Kidney (tissue), 13 donors: ENCODE measurements at regions not wholly inside any gene's neighbourhood (a gene's known extent, or its start where the extent isn't known, plus 50 kb on each side); places are given as distances from the start of the nearest gene placed in this dataset.

Experiments
- DNase-seq, 5 donors: peaks; one replicate each; pipeline ENCODE4 v3.0.0-alpha.2; 2013 to 2020
- FAIRE-seq: peaks from 2 replicates; lab custom pipeline; 2012; peaks lifted over from hg19 to GRCh38; lab: Jason Lieb, UNC
- H3K27ac ChIP-seq, 2 donors: one replicate each; pipeline ENCODE4 v1.7.0; 2013; ENCODE audit warnings: low read depth in 2 of 2, low read length in 2 of 2, inconsistent platforms in 1 of 2
- H3K27me3 ChIP-seq: one replicate; pipeline ENCODE4 v1.7.1; 2013; ENCODE audit warnings: low read length, inconsistent platforms; ENCODE audit not compliant: control insufficient read depth, insufficient read depth
- H3K36me3 ChIP-seq, 3 donors: one replicate each; pipeline versions ENCODE4 v1.7.0 to v1.7.1; 2013; ENCODE audit warnings: low read length in 3 of 3, control low read depth in 1 of 3, inconsistent platforms in 1 of 3; ENCODE audit not compliant: insufficient read depth in 3 of 3, control insufficient read depth in 2 of 3
- H3K4me1 ChIP-seq, 3 donors: one replicate each; pipeline versions ENCODE4 v1.7.0 to v1.7.1; 2013; ENCODE audit warnings: low read length in 3 of 3, inconsistent platforms in 1 of 3, low read depth in 1 of 3; ENCODE audit not compliant: control insufficient read depth in 2 of 3, insufficient read depth in 2 of 3
- H3K4me3 ChIP-seq, 3 donors: one replicate each; pipeline versions ENCODE4 v1.7.0 to v1.8.1; 2013; ENCODE audit warnings: low read length in 3 of 3, control low read depth in 1 of 3, inconsistent platforms in 1 of 3
- H3K9ac ChIP-seq, 3 donors: one replicate each; pipeline versions ENCODE4 v1.7.0 to v1.7.1; 2013; ENCODE audit warnings: low read length in 3 of 3, control low read depth in 1 of 3, inconsistent platforms in 1 of 3
- H3K9me3 ChIP-seq, 3 donors: one replicate each; pipeline versions ENCODE4 v1.7.0 to v1.7.1; 2013; ENCODE audit warnings: low read length in 3 of 3, control low read depth in 1 of 3, inconsistent platforms in 1 of 3; ENCODE audit not compliant: control insufficient read depth in 2 of 3, insufficient read depth in 1 of 3
- intact Hi-C: fragments of 100-400 bp; cut with DNase I; formaldehyde crosslinking; loops from one replicate; pipeline ENCODE4 v1.11.1; 2022
- TF ChIP-seq, protein P1 (sequence below): IDR thresholded peaks from 3 replicates; pipeline ENCODE4 v1.5.1; 2012; ENCODE audit warnings: mild to moderate bottlenecking, moderate library complexity, borderline replicate concordance; ENCODE audit not compliant: insufficient read depth; ENCODE audit errors: extremely low read depth
- donor health status: control.
- donor health status: control.
- donor health status: control.
- donor health status: control.
- donor health status: control.
- donor health status: DM: yes; HTN: yes; CAD: no.
- donor health status: Normal renal cell carcinoma (clear cell type).

DNA sequence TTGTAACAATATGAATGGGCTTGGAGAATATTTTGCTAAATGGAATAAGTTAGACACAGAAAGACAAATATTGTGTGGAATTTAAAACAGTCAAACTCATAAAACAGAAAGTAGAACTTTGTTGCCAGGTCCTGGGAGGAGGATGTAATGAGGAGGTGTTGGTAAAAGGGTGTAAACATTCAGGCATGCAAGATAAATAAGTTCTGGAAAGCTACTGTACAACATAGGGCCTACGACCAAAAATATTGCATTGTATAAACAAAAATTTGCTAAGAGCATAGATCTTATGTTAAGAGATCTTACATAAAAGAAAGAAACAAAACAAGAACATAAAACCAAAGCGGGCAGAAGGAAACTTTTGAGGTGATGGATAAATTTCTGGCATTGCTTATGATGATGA, 1907.8 kb upstream of the PCDH20 start:
- Histone ChIP-seq H3K27ac (no peak overlapping the region), H3K36me3 (no peaks in the 10 kb centered on the region), H3K4me3 (no peak overlapping the region), H3K9ac (no peak overlapping the region), H3K9me3 (no peaks in the 10 kb centered on the region), H3K4me1 (no peaks in the 10 kb centered on the region), H3K27me3 (no peaks in the 10 kb centered on the region)
- intact Hi-C loops: no loop called here
- TF ChIP-seq, protein P1, sequence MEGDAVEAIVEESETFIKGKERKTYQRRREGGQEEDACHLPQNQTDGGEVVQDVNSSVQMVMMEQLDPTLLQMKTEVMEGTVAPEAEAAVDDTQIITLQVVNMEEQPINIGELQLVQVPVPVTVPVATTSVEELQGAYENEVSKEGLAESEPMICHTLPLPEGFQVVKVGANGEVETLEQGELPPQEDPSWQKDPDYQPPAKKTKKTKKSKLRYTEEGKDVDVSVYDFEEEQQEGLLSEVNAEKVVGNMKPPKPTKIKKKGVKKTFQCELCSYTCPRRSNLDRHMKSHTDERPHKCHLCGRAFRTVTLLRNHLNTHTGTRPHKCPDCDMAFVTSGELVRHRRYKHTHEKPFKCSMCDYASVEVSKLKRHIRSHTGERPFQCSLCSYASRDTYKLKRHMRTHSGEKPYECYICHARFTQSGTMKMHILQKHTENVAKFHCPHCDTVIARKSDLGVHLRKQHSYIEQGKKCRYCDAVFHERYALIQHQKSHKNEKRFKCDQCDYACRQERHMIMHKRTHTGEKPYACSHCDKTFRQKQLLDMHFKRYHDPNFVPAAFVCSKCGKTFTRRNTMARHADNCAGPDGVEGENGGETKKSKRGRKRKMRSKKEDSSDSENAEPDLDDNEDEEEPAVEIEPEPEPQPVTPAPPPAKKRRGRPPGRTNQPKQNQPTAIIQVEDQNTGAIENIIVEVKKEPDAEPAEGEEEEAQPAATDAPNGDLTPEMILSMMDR: no peak
- DNase-seq: no peak
- FAIRE-seq: no peak

DNA sequence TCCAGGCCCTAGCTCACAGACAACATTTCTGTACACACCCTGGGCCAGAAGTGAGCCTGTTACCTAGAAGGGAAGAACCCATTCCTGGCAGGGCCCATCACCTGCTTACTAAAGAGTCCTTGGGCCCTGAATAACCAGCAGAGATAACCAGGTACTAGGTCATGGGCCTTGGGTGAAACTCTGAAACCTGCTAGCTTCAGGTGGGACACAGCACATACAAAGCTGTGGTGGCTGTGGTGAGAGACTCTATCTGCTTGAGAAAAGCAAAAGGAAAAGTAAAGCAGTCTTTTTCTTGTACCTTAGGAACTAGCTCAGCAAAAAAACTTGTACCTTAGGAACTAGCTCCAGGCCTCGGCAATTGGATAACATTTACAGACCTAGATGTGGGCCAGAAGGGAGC, 1895.9 kb upstream of the PCDH20 start:
- FAIRE-seq (no peak), DNase-seq (no peak)
- H3K9ac ChIP-seq: no peak overlapping the region
- H3K4me1 ChIP-seq: no peaks in the 10 kb centered on the region
- TF ChIP-seq, protein P1: no peak
- intact Hi-C loops: no loop called here
- H3K27ac ChIP-seq: no peak overlapping the region
- H3K27me3 ChIP-seq: no peaks in the 10 kb centered on the region
- H3K9me3 ChIP-seq: no peaks in the 10 kb centered on the region
- no peak overlapping the region for H3K4me3 ChIP-seq
- no peaks in the 10 kb centered on the region for H3K36me3 ChIP-seq

DNA sequence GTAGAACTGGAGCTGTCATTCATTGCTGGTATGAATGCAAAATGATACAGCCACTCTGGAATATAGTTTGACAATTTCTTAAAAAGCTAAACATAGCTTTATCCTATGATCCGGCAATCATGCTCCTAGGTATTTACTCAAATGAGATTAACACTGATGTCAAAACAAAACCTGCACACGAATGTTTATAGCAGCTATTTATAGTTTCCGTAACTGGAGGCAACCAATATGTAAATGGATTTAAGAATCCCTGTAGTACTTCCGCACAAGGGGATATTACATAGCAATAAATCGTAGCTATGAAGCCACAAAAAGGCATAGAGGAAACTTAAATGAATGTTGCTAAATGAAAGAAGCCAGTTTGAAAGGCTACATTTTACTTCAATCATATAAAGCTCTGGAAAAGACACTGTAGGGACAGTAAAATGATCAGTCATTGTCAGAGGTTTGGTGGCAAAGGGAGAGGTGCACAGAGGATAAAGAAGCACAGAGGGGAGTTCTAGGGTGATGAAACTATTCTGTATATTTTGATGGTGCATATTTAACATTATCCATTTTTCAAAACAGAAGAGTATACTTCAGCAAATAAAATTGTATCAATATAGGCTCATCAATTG, 1893.0 kb upstream of the PCDH20 start:
- DNase-seq (no peak), FAIRE-seq (no peak)
- Histone ChIP-seq H3K27ac (no peak overlapping the region), H3K4me1 (no peaks in the 10 kb centered on the region), H3K9me3 (no peaks in the 10 kb centered on the region), H3K9ac (no peak overlapping the region), H3K4me3 (no peak overlapping the region), H3K36me3 (no peaks in the 10 kb centered on the region), H3K27me3 (no peaks in the 10 kb centered on the region)
- intact Hi-C loops: no loop called here
- TF ChIP-seq, protein P1: no peak

DNA sequence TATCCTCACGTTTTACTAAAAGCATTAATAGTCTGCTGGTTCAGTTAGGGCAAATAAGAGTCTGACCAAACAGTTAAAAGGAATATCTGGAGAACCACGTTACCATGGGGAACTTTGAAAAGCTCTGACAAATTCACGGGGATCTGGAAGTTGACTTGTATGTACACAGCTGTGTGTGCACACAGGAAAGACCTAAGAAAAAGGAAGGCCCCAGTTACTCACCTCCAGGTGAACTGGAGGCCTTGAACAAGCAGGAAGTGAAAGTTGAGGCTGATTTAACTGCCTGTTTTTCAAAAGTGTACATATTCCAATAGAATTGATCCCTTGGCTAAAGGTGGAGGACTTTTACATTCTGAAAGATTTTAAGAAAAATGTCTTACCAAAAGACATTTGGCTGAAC, 1891.6 kb upstream of the PCDH20 start:
- no peaks in the 10 kb centered on the region for H3K36me3 ChIP-seq
- no peak overlapping the region for H3K9ac ChIP-seq
- no peaks in the 10 kb centered on the region for H3K4me1 ChIP-seq
- H3K27ac ChIP-seq: no peak overlapping the region
- intact Hi-C loops: no loop called here
- no peaks in the 10 kb centered on the region for H3K9me3 ChIP-seq
- no peak for DNase-seq
- H3K4me3 ChIP-seq: no peak overlapping the region
- no peak for FAIRE-seq
- TF ChIP-seq, protein P1: no peak
- H3K27me3 ChIP-seq: no peaks in the 10 kb centered on the region
